ENCODE measurements at regions not wholly inside any gene's neighbourhood (a gene's known extent, or its start where the extent isn't known, plus 50 kb on each side); places are given as distances from the start of the nearest gene placed in this dataset.

- intact Hi-C loops (cut with DNase I) = no loop called here
- H3K9me3 ChIP-seq = no peaks in the 10 kb centered on the region
- H3K27me3 ChIP-seq = no peaks in the 10 kb centered on the region
- no peaks in the 10 kb centered on the region for H3K4me1 ChIP-seq
- WGBS, 2 donors = 52 to 72% methylated on average over 3 of the region's 3 CpGs
- H3K4me3 ChIP-seq (replicated peaks in 1 of 3) = no peak overlapping the region
- no peak for DNase-seq
- no peaks in the 10 kb centered on the region for H3K36me3 ChIP-seq
- TF ChIP-seq CTCF (IDR thresholded peaks at IDR 0.05) (no peak), POLR2A (IDR thresholded peaks at IDR 0.05) (no peak)
- no peak overlapping the region for H3K27ac ChIP-seq
Observed at GRCh38 chr5:159861086-159861485, 55.2 kb upstream of the ADRA1B start.

GRCh38 chr5:159864885-159865691 is 51.2 kb upstream of the ADRA1B start:
- WGBS, 2 donors = 69 to 70% methylated on average over 13 of the region's 13 CpGs
- no peak for DNase-seq
- Histone ChIP-seq H3K4me3 (replicated peaks in 1 of 3) (no peak overlapping the region), H3K4me1 (no peaks in the 10 kb centered on the region), H3K9me3 (no peaks in the 10 kb centered on the region), H3K27me3 (no peaks in the 10 kb centered on the region), H3K36me3 (no peaks in the 10 kb centered on the region), H3K27ac (no peak overlapping the region)
- intact Hi-C loops (cut with DNase I) = no loop called here
- TF ChIP-seq POLR2A (IDR thresholded peaks at IDR 0.05) (no peak), CTCF (IDR thresholded peaks at IDR 0.05) (no peak)

GRCh38 chr5:159866093-159866492 is 50.2 kb upstream of the ADRA1B start:
- H3K4me1 ChIP-seq = no peaks in the 10 kb centered on the region
- no peak overlapping the region for H3K27ac ChIP-seq
- H3K4me3 ChIP-seq (replicated peaks in 1 of 3) = no peak overlapping the region
- intact Hi-C loops (cut with DNase I) = no loop called here
- no peaks in the 10 kb centered on the region for H3K27me3 ChIP-seq
- TF ChIP-seq POLR2A (IDR thresholded peaks at IDR 0.05) (no peak), CTCF (IDR thresholded peaks at IDR 0.05) (no peak)
- no peaks in the 10 kb centered on the region for H3K36me3 ChIP-seq
- no peaks in the 10 kb centered on the region for H3K9me3 ChIP-seq
- DNase-seq = no peak
- WGBS, 2 donors = 73 to 81% methylated on average over 5 of the region's 5 CpGs
